Upper lobe of right lung (tissue), 1 donor: ENCODE measurements at regions not wholly inside any gene's neighbourhood (a gene's known extent, or its start where the extent isn't known, plus 50 kb on each side); places are given as distances from the start of the nearest gene placed in this dataset.
"Not testable (repeated sequence)": the region's sequence is repeated elsewhere in the genome, so short reads cannot be mapped to it uniquely, and the experiment has no call there.

Experiments
- ATAC-seq: fragments of 200-7000 bp; cut with Tn5 transposase; one replicate; pipeline ENCODE4 v1.9.1; 2020; ENCODE audit warnings: mild to moderate bottlenecking, moderate library complexity
- DNase-seq: peaks from one replicate; pipeline ENCODE4 v3.0.0-alpha.2; 2020
- H3K27ac ChIP-seq: fragments of 200-600 bp; one replicate; pipeline ENCODE4 v1.8.0; 2022
- H3K27me3 ChIP-seq: fragments of 200-600 bp; one replicate; pipeline ENCODE4 v1.8.0; 2022; ENCODE audit warnings: mild to moderate bottlenecking
- H3K36me3 ChIP-seq: fragments of 200-600 bp; one replicate; pipeline ENCODE4 v1.8.0; 2022
- H3K4me1 ChIP-seq: fragments of 200-600 bp; one replicate; pipeline ENCODE4 v1.8.0; 2022
- H3K4me3 ChIP-seq: fragments of 200-600 bp; one replicate; pipeline ENCODE4 v1.8.0; 2022; ENCODE audit warnings: mild to moderate bottlenecking
- H3K9me3 ChIP-seq: fragments of 200-600 bp; one replicate; pipeline ENCODE4 v1.8.0; 2022
- CTCF ChIP-seq: fragments of 200-600 bp; IDR thresholded peaks from one replicate; pipeline ENCODE4 v1.8.0; 2022; ENCODE audit warnings: antibody characterized with exemption
- intact Hi-C: fragments of 100-400 bp; cut with DNase I; formaldehyde crosslinking; loops from one replicate; pipeline ENCODE4 v1.11.0; 2022
- donor health status: DM: no; HTN: yes; CAD: no; lungs with severe emphysema.

- intact Hi-C loops = no loop called here
These were observed 132.3 kb upstream of the PELI1 start for GRCh38 chr2:64276417-64277095.

GRCh38 chr2:64277101-64277849, 133.1 kb upstream of the PELI1 start:
- TF ChIP-seq CTCF = no peak
- DNase-seq = no peak
- intact Hi-C loops = no loop called here
- peak; percentile 62 for ATAC-seq
- peak overlapping the region; percentile 51 for H3K27ac ChIP-seq
- H3K36me3 ChIP-seq = no peaks in the 10 kb centered on the region
- no peaks in the 10 kb centered on the region for H3K27me3 ChIP-seq
- no peaks in the 10 kb centered on the region for H3K9me3 ChIP-seq
- peaks cover 34% of the 10 kb centered on the region for H3K4me1 ChIP-seq
- no peak overlapping the region for H3K4me3 ChIP-seq

More at GRCh38 chr2:64276417-64277095, 132.3 kb upstream of the PELI1 start:
- DNase-seq (no peak), ATAC-seq (no peak)
- Histone ChIP-seq H3K4me3 (no peak overlapping the region), H3K9me3 (no peaks in the 10 kb centered on the region), H3K4me1 (peaks cover 34% of the 10 kb centered on the region), H3K27me3 (no peaks in the 10 kb centered on the region), H3K27ac (peak overlapping the region; percentile 51), H3K36me3 (no peaks in the 10 kb centered on the region)
- no peak for TF ChIP-seq CTCF

GRCh38 chr2:64280812-64281211, 136.6 kb upstream of the PELI1 start:
- peaks cover 19% of the 10 kb centered on the region for H3K4me1 ChIP-seq
- H3K9me3 ChIP-seq, H3K27me3 ChIP-seq, H3K27ac ChIP-seq, ATAC-seq, DNase-seq, intact Hi-C loops, H3K36me3 ChIP-seq, H3K4me3 ChIP-seq: not testable (repeated sequence)

- Histone ChIP-seq H3K36me3 (no peaks in the 10 kb centered on the region), H3K4me1 (peaks cover 12% of the 10 kb centered on the region), H3K27me3 (no peaks in the 10 kb centered on the region), H3K9me3 (no peaks in the 10 kb centered on the region), H3K27ac (peak overlapping the region; percentile 13), H3K4me3 (no peak overlapping the region)
- TF ChIP-seq CTCF = no peak
- no peak for DNase-seq
- ATAC-seq = no peak
- intact Hi-C loops = no loop called here
These were observed 138.9 kb upstream of the PELI1 start for GRCh38 chr2:64283006-64283570.

GRCh38 chr2:64283641-64284361, 139.6 kb upstream of the PELI1 start:
- Histone ChIP-seq H3K4me3 (no peak overlapping the region), H3K27me3 (no peaks in the 10 kb centered on the region), H3K9me3 (no peaks in the 10 kb centered on the region), H3K4me1 (peaks cover 16% of the 10 kb centered on the region), H3K27ac (peak overlapping the region; percentile 13), H3K36me3 (no peaks in the 10 kb centered on the region)
- intact Hi-C loops = no loop called here
- TF ChIP-seq CTCF = no peak
- DNase-seq = no peak
- peak; percentile 60 for ATAC-seq
